Gastrocnemius medialis (tissue), 4 donors: ENCODE measurements at regions not wholly inside any gene's neighbourhood (a gene's known extent, or its start where the extent isn't known, plus 50 kb on each side); places are given as distances from the start of the nearest gene placed in this dataset.
A peak's percentile ranks its signal among the peaks of the same experiment; 100 is the strongest.

Experiments
- ATAC-seq, 2 donors: fragments of 150-250 bp; one replicate each; pipeline ENCODE4 v1.9.1; 2016
- DNase-seq, 2 donors: peaks; one replicate each; pipeline ENCODE4 v3.0.0-alpha.2; 2019
- H3K27ac ChIP-seq, 4 donors: fragments of 200-600 bp; sonication (generic); 1 replicate in 1 of 4; 2 replicates in 3 of 4; pipeline ENCODE4 v1.5.1; 2016 to 2018; ENCODE audit warnings: mild to moderate bottlenecking in 2 of 4, moderate library complexity in 1 of 4
- H3K27me3 ChIP-seq, 3 donors: fragments of 200-600 bp; sonication (generic) in 2 of 3; 1 replicate in 1 of 3; 2 replicates in 2 of 3; pipeline versions ENCODE4 v1.5.1 to v1.6.0; 2016 to 2019; ENCODE audit warnings: mild to moderate bottlenecking in 1 of 3, moderate library complexity in 1 of 3
- H3K36me3 ChIP-seq, 2 donors: fragments of 200-600 bp; sonication (generic) in 1 of 2; one replicate each; pipeline ENCODE4 v1.5.1; 2017 to 2018
- H3K4me1 ChIP-seq, 2 donors: fragments of 200-600 bp; sonication (generic) in 1 of 2; one replicate each; pipeline ENCODE4 v1.5.1; 2016 to 2017; ENCODE audit warnings: mild to moderate bottlenecking in 2 of 2
- H3K4me3 ChIP-seq, 4 donors: fragments of 200-600 bp; sonication (generic) in 3 of 4; 1 replicate in 1 of 4; 2 replicates in 3 of 4; pipeline ENCODE4 v1.5.1; 2016 to 2019; ENCODE audit warnings: mild to moderate bottlenecking in 2 of 4
- H3K9me3 ChIP-seq, 3 donors: fragments of 200-600 bp; sonication (generic) in 2 of 3; 1 replicate in 1 of 3; 2 replicates in 2 of 3; pipeline ENCODE4 v1.5.1; 2016 to 2019
- POLR2A ChIP-seq, 2 donors: fragments of 450-650 bp; IDR thresholded peaks; one replicate each; pipeline ENCODE4 v1.6.1; 2017; ENCODE audit warnings: antibody characterized with exemption in 2 of 2, mild to moderate bottlenecking in 2 of 2, moderate library complexity in 2 of 2
- in situ Hi-C, 4 donors: fragments of 200-750 bp; cut with MboI; loops; one replicate each; pipeline versions ENCODE4 v1.15.0 to v1.8.0; 2017; ENCODE audit warnings: low sequenced_read_pairs in 4 of 4
- intact Hi-C: fragments of 100-400 bp; cut with DNase I; formaldehyde crosslinking; loops from one replicate; pipeline ENCODE4 v1.15.1; 2023; ENCODE audit warnings: low total_unique reads
- TF ChIP-seq, protein P1 (sequence below), 5 experiments: fragments of 450-650 bp in 3 of 5; fragments of 200-600 bp in 2 of 5; sonication (generic) in 2 of 5; IDR thresholded peaks in 4 of 5; conservative IDR thresholded peaks in 1 of 5; 1 replicate in 4 of 5; 2 replicates in 1 of 5; pipeline ENCODE4 v1.5.1; 2016 to 2019; ENCODE audit warnings: antibody characterized with exemption in 5 of 5, mild to moderate bottlenecking in 3 of 5, moderate library complexity in 3 of 5

DNA sequence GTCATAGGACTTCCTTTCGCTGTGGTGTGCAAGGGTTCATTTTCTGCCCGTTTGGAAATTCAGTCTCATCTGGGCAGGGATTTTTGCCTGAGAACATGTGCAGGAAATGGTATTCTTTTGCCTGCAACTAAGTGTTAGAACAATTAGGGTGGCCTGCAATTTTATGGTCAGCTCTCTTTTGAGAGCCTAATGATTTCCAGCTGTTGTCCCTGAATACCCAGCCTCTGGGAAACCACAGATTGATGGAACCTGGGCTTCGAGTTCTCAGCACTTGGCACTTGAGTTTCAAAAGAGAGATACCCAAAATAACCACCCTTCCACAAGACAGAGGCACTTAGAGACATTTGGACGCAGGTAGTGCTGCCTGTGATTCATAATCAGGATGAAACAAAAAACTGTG lies 217.2 kb upstream of the FOXA2 start:
- no peaks in the 10 kb centered on the region for H3K9me3 ChIP-seq
- DNase-seq = no peak
- intact Hi-C loops = no loop called here
- no peak for ATAC-seq
- TF ChIP-seq POLR2A (IDR thresholded peaks at IDR 0.05) = no peak
- TF ChIP-seq, protein P1, sequence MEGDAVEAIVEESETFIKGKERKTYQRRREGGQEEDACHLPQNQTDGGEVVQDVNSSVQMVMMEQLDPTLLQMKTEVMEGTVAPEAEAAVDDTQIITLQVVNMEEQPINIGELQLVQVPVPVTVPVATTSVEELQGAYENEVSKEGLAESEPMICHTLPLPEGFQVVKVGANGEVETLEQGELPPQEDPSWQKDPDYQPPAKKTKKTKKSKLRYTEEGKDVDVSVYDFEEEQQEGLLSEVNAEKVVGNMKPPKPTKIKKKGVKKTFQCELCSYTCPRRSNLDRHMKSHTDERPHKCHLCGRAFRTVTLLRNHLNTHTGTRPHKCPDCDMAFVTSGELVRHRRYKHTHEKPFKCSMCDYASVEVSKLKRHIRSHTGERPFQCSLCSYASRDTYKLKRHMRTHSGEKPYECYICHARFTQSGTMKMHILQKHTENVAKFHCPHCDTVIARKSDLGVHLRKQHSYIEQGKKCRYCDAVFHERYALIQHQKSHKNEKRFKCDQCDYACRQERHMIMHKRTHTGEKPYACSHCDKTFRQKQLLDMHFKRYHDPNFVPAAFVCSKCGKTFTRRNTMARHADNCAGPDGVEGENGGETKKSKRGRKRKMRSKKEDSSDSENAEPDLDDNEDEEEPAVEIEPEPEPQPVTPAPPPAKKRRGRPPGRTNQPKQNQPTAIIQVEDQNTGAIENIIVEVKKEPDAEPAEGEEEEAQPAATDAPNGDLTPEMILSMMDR (IDR thresholded peaks at IDR 0.05 in 4 of 5, conservative IDR thresholded peaks at IDR 0.05 in 1 of 5) = no peak
- H3K4me1 ChIP-seq = no peaks in the 10 kb centered on the region
- H3K36me3 ChIP-seq = no peaks in the 10 kb centered on the region
- in situ Hi-C loops = no loop called here
- H3K4me3 ChIP-seq = no peak overlapping the region
- no peak overlapping the region for H3K27ac ChIP-seq
- H3K27me3 ChIP-seq = peaks cover 0 to 3% (median 0%) of the 10 kb centered on the region in 3 donors

DNA sequence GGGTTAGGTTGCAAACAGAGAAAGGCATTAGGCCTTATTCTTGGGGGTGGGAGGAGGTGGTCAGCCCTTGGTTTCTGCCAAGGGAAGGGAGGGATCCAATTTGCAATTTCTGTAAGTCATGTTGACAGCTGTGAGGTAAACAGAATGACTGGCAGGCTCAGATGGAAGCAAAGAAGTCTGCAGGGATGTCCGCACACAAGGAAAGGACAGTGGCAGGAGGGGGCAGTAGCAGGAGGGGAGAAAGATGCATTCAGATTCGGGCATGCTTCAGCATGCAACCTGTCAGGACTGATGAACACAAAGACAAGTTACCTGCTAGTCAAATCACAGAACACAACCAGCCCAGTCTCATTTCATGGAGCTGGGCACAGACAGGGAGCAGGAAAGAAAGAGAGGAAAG lies 217.9 kb upstream of the FOXA2 start:
- Histone ChIP-seq H3K9me3 (no peaks in the 10 kb centered on the region), H3K27ac (no peak overlapping the region), H3K4me3 (no peak overlapping the region), H3K27me3 (peaks cover 0 to 3% (median 0%) of the 10 kb centered on the region in 3 donors), H3K36me3 (no peaks in the 10 kb centered on the region), H3K4me1 (no peaks in the 10 kb centered on the region)
- no peak for DNase-seq
- intact Hi-C loops = no loop called here
- TF ChIP-seq, protein P1 (IDR thresholded peaks at IDR 0.05 in 4 of 5, conservative IDR thresholded peaks at IDR 0.05 in 1 of 5) = no peak
- TF ChIP-seq POLR2A (IDR thresholded peaks at IDR 0.05) = no peak
- in situ Hi-C loops = no loop called here
- ATAC-seq = no peak

DNA sequence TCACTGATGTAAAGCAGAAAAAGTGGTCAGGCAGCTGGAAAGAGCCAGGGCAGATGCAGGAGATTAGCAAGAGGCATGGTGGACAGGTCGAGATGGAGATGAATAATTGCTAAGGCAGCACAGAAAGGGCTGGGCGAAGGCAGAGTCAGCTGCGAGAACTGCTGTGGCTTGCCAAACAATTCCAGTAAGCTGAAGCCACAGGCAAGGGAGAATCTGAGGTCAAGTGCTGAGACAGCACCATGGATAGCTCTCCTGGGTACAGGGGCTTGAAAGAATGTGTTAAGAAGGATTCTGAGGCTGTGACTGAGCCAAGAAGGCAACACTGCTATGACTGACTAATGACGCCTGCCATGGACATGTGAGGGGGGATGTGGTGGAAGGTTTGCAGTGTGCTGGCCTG lies 220.8 kb upstream of the FOXA2 start:
- intact Hi-C loops = no loop called here
- Histone ChIP-seq H3K36me3 (no peaks in the 10 kb centered on the region), H3K9me3 (no peaks in the 10 kb centered on the region), H3K27me3 (peaks cover 0 to 3% (median 0%) of the 10 kb centered on the region in 3 donors), H3K27ac (no peak overlapping the region), H3K4me1 (no peaks in the 10 kb centered on the region), H3K4me3 (no peak overlapping the region)
- in situ Hi-C loops = no loop called here
- DNase-seq = no peak
- TF ChIP-seq, protein P1 (IDR thresholded peaks at IDR 0.05 in 4 of 5, conservative IDR thresholded peaks at IDR 0.05 in 1 of 5) = no peak
- no peak for TF ChIP-seq POLR2A (IDR thresholded peaks at IDR 0.05)
- ATAC-seq = peak in 1 of 2 donors; percentile 46

DNA sequence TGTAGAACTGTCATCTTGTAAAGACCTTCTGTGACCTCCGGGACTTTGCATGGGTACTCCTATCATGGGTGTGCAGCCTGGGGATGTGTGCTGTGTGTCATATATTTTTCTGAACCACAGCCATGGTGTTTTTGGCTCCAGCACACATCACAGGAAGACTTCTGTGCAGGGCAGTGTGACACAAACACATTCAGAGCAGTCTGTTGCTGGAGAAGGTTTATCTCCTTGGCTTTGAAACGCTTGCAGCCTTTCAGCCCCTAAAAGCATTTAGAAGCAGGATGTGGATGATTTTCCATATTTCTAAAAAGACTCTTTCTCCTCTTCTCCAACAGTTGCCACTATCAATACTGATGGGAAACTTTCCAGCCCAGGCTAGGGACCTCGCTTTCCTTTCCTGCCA lies 221.6 kb upstream of the FOXA2 start:
- no peak for ATAC-seq
- Histone ChIP-seq H3K4me3 (no peak overlapping the region), H3K27ac (no peak overlapping the region), H3K4me1 (no peaks in the 10 kb centered on the region), H3K27me3 (no peaks in the 10 kb centered on the region), H3K9me3 (no peaks in the 10 kb centered on the region), H3K36me3 (no peaks in the 10 kb centered on the region)
- TF ChIP-seq, protein P1 (IDR thresholded peaks at IDR 0.05 in 4 of 5, conservative IDR thresholded peaks at IDR 0.05 in 1 of 5) = no peak
- TF ChIP-seq POLR2A (IDR thresholded peaks at IDR 0.05) = no peak
- intact Hi-C loops = no loop called here
- in situ Hi-C loops = no loop called here
- DNase-seq = no peak

DNA sequence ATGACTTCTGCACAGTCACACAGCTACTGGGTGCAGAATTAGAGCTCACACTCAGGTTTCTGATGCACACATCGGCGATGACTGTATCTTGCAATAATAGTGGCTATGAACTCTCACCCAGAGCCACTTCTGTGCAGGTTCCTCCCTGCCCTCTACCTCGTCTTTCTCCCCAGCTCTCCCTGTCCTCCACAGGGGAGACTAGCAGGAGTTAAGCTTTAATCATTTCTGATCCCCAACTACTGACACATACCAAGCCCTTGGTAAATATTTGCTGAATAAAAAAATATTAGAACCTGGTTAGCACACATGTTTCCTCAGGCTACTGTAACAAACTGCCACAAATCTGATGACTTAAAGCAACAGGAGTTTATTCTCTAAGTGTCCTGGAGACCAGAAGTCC lies 222.7 kb upstream of the FOXA2 start:
- DNase-seq (no peak), ATAC-seq (no peak)
- H3K27me3 ChIP-seq = no peaks in the 10 kb centered on the region
- H3K4me3 ChIP-seq = no peak overlapping the region
- no peaks in the 10 kb centered on the region for H3K9me3 ChIP-seq
- in situ Hi-C loops = no loop called here
- H3K4me1 ChIP-seq = no peaks in the 10 kb centered on the region
- intact Hi-C loops = no loop called here
- TF ChIP-seq POLR2A (IDR thresholded peaks at IDR 0.05) = no peak
- TF ChIP-seq, protein P1 (IDR thresholded peaks at IDR 0.05 in 4 of 5, conservative IDR thresholded peaks at IDR 0.05 in 1 of 5) = no peak
- H3K27ac ChIP-seq = no peak overlapping the region
- H3K36me3 ChIP-seq = no peaks in the 10 kb centered on the region
